Hepatocyte (in vitro differentiated cells): ENCODE measurements at regions not wholly inside any gene's neighbourhood (a gene's known extent, or its start where the extent isn't known, plus 50 kb on each side); places are given as distances from the start of the nearest gene placed in this dataset.

Experiments used
- CTCF ChIP-seq: fragments of 200-600 bp; sonication (generic); IDR thresholded peaks from 2 replicates; pipeline ENCODE4 v1.5.1; 2016; ENCODE audit warnings: antibody characterized with exemption, mild to moderate bottlenecking; ENCODE audit not compliant: poor library complexity
- EZH2 ChIP-seq: fragments of 200-600 bp; sonication (generic); IDR thresholded peaks from 2 replicates; pipeline ENCODE4 v1.6.1; 2016; ENCODE audit warnings: antibody characterized with exemption, mild to moderate bottlenecking, borderline replicate concordance
- EZH2phosphoT487 ChIP-seq: fragments of 200-600 bp; sonication (generic); IDR thresholded peaks from one replicate; pipeline ENCODE4 v1.6.1; 2018; ENCODE audit warnings: antibody characterized with exemption, mild to moderate bottlenecking, low read depth, moderate library complexity; ENCODE audit not compliant: unreplicated experiment, severe bottlenecking

DNA sequence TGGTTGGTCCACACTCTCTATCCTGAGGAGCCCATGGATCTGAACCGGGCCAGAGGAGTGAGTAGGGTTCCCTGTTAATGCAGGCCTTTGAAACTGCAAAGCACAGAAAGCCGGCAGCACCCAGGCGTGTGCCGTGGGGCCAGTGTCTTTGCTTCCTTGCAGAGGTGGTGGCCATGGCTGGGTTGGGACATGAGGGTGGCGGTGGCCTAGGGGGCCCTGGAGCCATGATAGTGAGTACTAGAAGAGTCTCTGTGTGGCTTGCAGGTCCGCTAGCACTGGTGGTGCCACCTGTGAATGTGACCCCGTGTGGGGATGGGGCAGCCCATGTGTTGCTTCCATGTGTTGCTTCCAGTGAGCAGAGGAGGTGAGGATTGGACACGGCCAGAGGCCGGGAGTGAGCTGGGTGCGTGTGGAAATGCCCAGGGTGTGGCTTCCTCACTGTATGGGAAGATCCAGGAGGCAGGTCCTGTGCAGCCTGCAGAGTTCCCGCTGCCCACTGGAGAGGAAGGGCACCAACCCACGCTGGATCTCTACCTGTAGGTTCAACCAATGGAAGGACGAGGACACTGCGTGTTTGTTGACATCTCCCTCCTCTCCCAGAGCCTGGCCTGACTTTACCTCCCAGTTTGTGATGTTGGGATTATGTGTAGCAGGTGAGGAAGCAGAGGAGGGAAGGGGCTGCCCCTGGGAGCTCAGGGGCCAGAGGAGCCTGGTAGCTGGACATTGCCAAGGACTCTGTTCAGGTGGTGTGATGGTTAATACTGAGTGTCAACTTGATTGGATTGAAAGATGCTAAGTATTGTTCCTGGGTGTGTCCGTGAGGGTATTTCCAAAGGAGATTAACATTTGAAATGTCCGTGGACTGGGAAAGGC is 796.6 kb downstream of the TBC1D22A start:
- TF ChIP-seq CTCF (no peak), EZH2phosphoT487 (no peak), EZH2 (no peak)
